Choroid plexus epithelial cell (primary cell): ENCODE measurements at regions not wholly inside any gene's neighbourhood (a gene's known extent, or its start where the extent isn't known, plus 50 kb on each side); places are given as distances from the start of the nearest gene placed in this dataset.

ENCODE experiments used
- DNase-seq: peaks from one replicate; pipeline ENCODE4 v3.0.0-alpha.2; 2010; ENCODE audit warnings: low read depth
- H3K4me3 ChIP-seq: 2 replicates; pipeline ENCODE4 v1.5.1; 2011; ENCODE audit warnings: low read depth, mild to moderate bottlenecking, control low read depth, low read length, moderate library complexity
- CTCF ChIP-seq: conservative IDR thresholded peaks from 2 replicates; pipeline ENCODE4 v1.5.1; 2011; ENCODE audit warnings: low read depth, mild to moderate bottlenecking, control low read depth, inconsistent platforms, low read length, moderate library complexity

GRCh38 chr5:82332064-82332855 is 54.1 kb upstream of the RPS23 start:
- DNase-seq: no peak
- TF ChIP-seq CTCF: no peak
- H3K4me3 ChIP-seq: no peak overlapping the region

GRCh38 chr5:82331557-82331956 is 53.4 kb upstream of the RPS23 start:
- no peak for TF ChIP-seq CTCF
- no peak overlapping the region for H3K4me3 ChIP-seq
- DNase-seq: no peak

GRCh38 chr5:82330530-82331270 is 52.5 kb upstream of the RPS23 start:
- no peak for TF ChIP-seq CTCF
- H3K4me3 ChIP-seq: no peak overlapping the region
- DNase-seq: no peak

- no peak for DNase-seq
- no peak overlapping the region for H3K4me3 ChIP-seq
- no peak for TF ChIP-seq CTCF
These were observed 51.2 kb upstream of the RPS23 start for GRCh38 chr5:82329393-82329792.
